OCI-LY3 (cell line): ENCODE measurements at regions not wholly inside any gene's neighbourhood (a gene's known extent, or its start where the extent isn't known, plus 50 kb on each side); places are given as distances from the start of the nearest gene placed in this dataset.

Experiments used
- H2AFZ ChIP-seq: fragments of 200-600, 300-600 bp; shearing (Covaris generic); 2 replicates; pipeline ENCODE4 v1.6.0; 2014; ENCODE audit warnings: antibody characterized with exemption, low read depth, low read length
- H3K27ac ChIP-seq: fragments of 200-600, 300-600 bp; sonication (generic); 2 replicates; pipeline ENCODE4 v1.5.1; 2014; ENCODE audit warnings: mild to moderate bottlenecking, low read length, moderate library complexity, mixed read lengths
- H3K27me3 ChIP-seq: fragments of 200-600, 300-600 bp; sonication (generic); 2 replicates; pipeline ENCODE4 v1.6.1; 2014; ENCODE audit warnings: low read depth, low read length, mixed read lengths
- H3K36me3 ChIP-seq: fragments of 200-600, 300-600 bp; sonication (generic); replicated peaks from 2 replicates; pipeline ENCODE3; 2014; ENCODE audit warnings: low read depth, low read length, mixed read lengths
- H3K4me1 ChIP-seq: fragments of 300-600, 200-600 bp; sonication (generic); 2 replicates; pipeline ENCODE4 v1.6.1; 2014; ENCODE audit warnings: low read length, mixed read lengths
- H3K4me2 ChIP-seq: fragments of 200-600, 300-600 bp; sonication (generic); 2 replicates; pipeline ENCODE4 v1.6.1; 2014; ENCODE audit warnings: low read length, mixed read lengths
- H3K4me3 ChIP-seq: fragments of 300-600, 200-600 bp; sonication (generic); 2 replicates; pipeline ENCODE4 v1.5.1; 2014; ENCODE audit warnings: antibody characterized with exemption, mild to moderate bottlenecking, low read length, moderate library complexity
- H3K79me2 ChIP-seq: fragments of 300-600, 200-600 bp; shearing (Covaris generic); 2 replicates; pipeline ENCODE4 v1.6.1; 2014; ENCODE audit warnings: mild to moderate bottlenecking, low read length, mixed read lengths
- H3K9ac ChIP-seq: fragments of 300-600, 200-600 bp; shearing (Covaris generic); 2 replicates; pipeline ENCODE4 v1.6.0; 2014; ENCODE audit warnings: mild to moderate bottlenecking, low read length, moderate library complexity
- H3K9me3 ChIP-seq: fragments of 200-600, 300-600 bp; shearing (Covaris generic); 2 replicates; pipeline ENCODE4 v1.6.1; 2014; ENCODE audit warnings: low read length, mixed read lengths; ENCODE audit not compliant: insufficient read depth
- H4K20me1 ChIP-seq: fragments of 200-600, 300-600 bp; sonication (generic); 2 replicates; pipeline ENCODE4 v1.6.1; 2016; ENCODE audit warnings: low read length, mixed read lengths; ENCODE audit not compliant: insufficient read depth
- CTCF ChIP-seq: fragments of 200-600, 300-600 bp; sonication (generic); IDR thresholded peaks from 2 replicates; pipeline ENCODE4 v1.5.1; 2014; ENCODE audit warnings: antibody characterized with exemption, low read length, low read depth
- EZH2phosphoT487 ChIP-seq: fragments of 200-600 bp; shearing (Covaris generic); IDR thresholded peaks from 2 replicates; pipeline ENCODE4 v1.6.1; 2018; ENCODE audit warnings: antibody characterized with exemption, mixed run types, low read depth

DNA sequence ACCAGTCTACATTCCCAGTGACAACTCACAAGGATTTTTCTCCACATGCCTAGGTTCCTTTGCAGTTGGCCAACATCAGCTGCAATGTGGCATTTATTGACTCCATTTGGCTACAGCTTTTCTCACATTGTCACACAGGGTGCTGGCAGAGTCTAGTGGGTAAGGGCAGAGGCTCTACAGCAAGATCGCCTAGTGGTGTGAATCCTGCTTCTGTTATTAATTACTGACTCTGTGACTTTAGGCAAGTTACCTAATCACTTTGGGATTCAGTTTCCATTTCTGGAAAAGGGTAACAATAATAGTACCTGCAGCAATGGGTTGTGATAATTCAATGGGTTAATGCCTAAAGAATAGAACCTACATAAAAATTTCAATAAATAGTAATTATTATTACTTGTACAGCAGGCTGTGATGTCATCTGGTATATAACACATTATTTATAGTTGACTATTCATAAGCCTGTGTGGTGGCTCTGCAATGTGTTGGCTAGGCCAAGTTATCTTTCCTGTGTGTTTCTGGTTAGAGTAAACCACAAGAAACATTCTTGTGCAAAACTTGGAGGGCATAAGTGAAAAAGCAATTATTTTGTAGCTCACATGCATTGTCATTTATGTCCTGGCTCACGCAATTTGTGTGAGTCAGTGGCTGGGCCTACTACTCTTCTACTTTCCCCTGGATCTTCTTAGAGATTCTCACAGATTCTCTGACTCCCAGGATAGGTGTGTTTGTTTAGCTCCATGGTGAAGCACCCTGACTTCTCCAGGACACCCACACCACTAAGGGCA, 59.5 kb downstream of the PTGS2 start:
- Histone ChIP-seq H3K27me3 (peaks cover 6% of the 10 kb centered on the region), H3K4me1 (peaks cover 12% of the 10 kb centered on the region)

GRCh38 chr1:186618401-186619170, 61.6 kb downstream of the PTGS2 start:
- H3K27ac ChIP-seq = no peak overlapping the region
- H3K27me3 ChIP-seq = peaks cover 11% of the 10 kb centered on the region
- TF ChIP-seq EZH2phosphoT487 (no peak), CTCF (no peak)
- no peak overlapping the region; the same call in 1 of the 2 replicates for H3K9ac ChIP-seq
- no peaks in the 10 kb centered on the region for H4K20me1 ChIP-seq
- no peaks in the 10 kb centered on the region for H3K79me2 ChIP-seq
- no peaks in the 10 kb centered on the region for H3K9me3 ChIP-seq
- peak overlapping the region; percentile 75 for H3K4me3 ChIP-seq
- H3K36me3 ChIP-seq = no peaks in the 10 kb centered on the region
- peak overlapping the region; percentile 16; the same call in 1 of the 2 replicates for H2AFZ ChIP-seq
- H3K4me2 ChIP-seq = peak overlapping the region; percentile 78
- peaks cover 19% of the 10 kb centered on the region for H3K4me1 ChIP-seq

More for the DNA sequence above, 59.5 kb downstream of the PTGS2 start:
- Histone ChIP-seq H3K9me3 (no peaks in the 10 kb centered on the region), H3K4me2 (no peak overlapping the region), H3K36me3 (no peaks in the 10 kb centered on the region), H3K4me3 (no peak overlapping the region), H4K20me1 (no peaks in the 10 kb centered on the region), H3K79me2 (no peaks in the 10 kb centered on the region), H2AFZ (no peak overlapping the region), H3K9ac (no peak overlapping the region), H3K27ac (no peak overlapping the region)
- TF ChIP-seq CTCF (no peak), EZH2phosphoT487 (no peak)

DNA sequence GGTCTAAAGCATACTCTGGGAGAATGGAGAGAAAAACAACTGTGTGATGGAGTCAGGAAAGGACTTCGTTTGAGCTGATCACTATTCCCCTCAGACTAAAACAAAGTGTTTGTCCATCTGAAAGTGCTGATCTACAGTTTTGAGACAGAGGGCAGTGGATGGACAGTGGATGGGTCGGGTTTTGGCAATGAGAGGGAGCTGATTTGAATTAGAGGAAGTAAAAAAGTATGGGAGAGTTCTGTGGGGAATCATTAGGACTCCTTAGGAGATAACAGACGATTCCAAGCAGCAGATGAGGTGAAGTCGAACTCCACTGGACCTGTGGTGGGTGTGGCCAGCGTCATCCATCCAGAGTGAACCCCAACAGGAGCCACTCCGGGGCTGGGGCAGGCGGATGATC, 62.3 kb downstream of the PTGS2 start:
- no peaks in the 10 kb centered on the region for H4K20me1 ChIP-seq
- H3K79me2 ChIP-seq = no peaks in the 10 kb centered on the region
- 0 out of 2 replicates have a peak overlapping the region, but pooled peaks have one; percentile 7 for H2AFZ ChIP-seq
- TF ChIP-seq CTCF (peak; percentile 13; the same call in 1 of the 2 replicates), EZH2phosphoT487 (no peak)
- no peaks in the 10 kb centered on the region for H3K36me3 ChIP-seq
- H3K27ac ChIP-seq = no peak overlapping the region
- peaks cover 19% of the 10 kb centered on the region for H3K4me1 ChIP-seq
- H3K4me2 ChIP-seq = peak overlapping the region; percentile 78
- peak overlapping the region; percentile 75 for H3K4me3 ChIP-seq
- peak overlapping the region; percentile 26; the same call in 1 of the 2 replicates for H3K9ac ChIP-seq
- H3K27me3 ChIP-seq = peaks cover 11% of the 10 kb centered on the region
- no peaks in the 10 kb centered on the region for H3K9me3 ChIP-seq

- Histone ChIP-seq H2AFZ (no peak overlapping the region), H3K36me3 (no peaks in the 10 kb centered on the region), H3K4me1 (peaks cover 19% of the 10 kb centered on the region), H3K79me2 (no peaks in the 10 kb centered on the region), H4K20me1 (no peaks in the 10 kb centered on the region), H3K9ac (no peak overlapping the region), H3K4me3 (no peak overlapping the region), H3K27ac (no peak overlapping the region), H3K27me3 (peaks cover 11% of the 10 kb centered on the region), H3K9me3 (no peaks in the 10 kb centered on the region), H3K4me2 (no peak overlapping the region)
- no peak for TF ChIP-seq EZH2phosphoT487
- no peak for TF ChIP-seq CTCF
Measured at GRCh38 chr1:186616511-186616910, 63.7 kb downstream of the PTGS2 start.
